Smooth muscle cell (in vitro differentiated cells): ENCODE measurements at regions not wholly inside any gene's neighbourhood (a gene's known extent, or its start where the extent isn't known, plus 50 kb on each side); places are given as distances from the start of the nearest gene placed in this dataset.

Source experiments
- DNase-seq: peaks from one replicate; lab custom pipeline; 2025; ENCODE audit not compliant: unreplicated experiment; lab: John Stamatoyannopoulos, UW
- H2AFZ ChIP-seq: fragments of 200-600 bp; sonication (generic); 2 replicates; pipeline ENCODE4 v1.6.0; 2016; ENCODE audit warnings: antibody characterized with exemption, low read depth, mild to moderate bottlenecking
- H3F3A ChIP-seq: fragments of 200-600 bp; sonication (generic); 2 replicates; pipeline ENCODE4 v1.6.0; 2017; ENCODE audit warnings: antibody characterized with exemption, low read depth
- H3K27ac ChIP-seq: fragments of 200-600 bp; sonication (generic); 2 replicates; pipeline ENCODE4 v1.5.1; 2016; ENCODE audit warnings: low read depth, mild to moderate bottlenecking
- H3K27me3 ChIP-seq: fragments of 200-600 bp; sonication (generic); 2 replicates; pipeline ENCODE4 v1.6.1; 2016; ENCODE audit warnings: low read depth, mild to moderate bottlenecking
- H3K36me3 ChIP-seq: fragments of 200-600 bp; sonication (generic); 2 replicates; pipeline ENCODE4 v1.5.1; 2016; ENCODE audit warnings: low read depth
- H3K4me1 ChIP-seq: fragments of 200-600 bp; sonication (generic); 2 replicates; pipeline ENCODE4 v1.5.1; 2016; ENCODE audit warnings: low read depth
- H3K4me2 ChIP-seq: fragments of 200-600 bp; sonication (generic); 2 replicates; pipeline ENCODE4 v1.6.0; 2016; ENCODE audit warnings: mild to moderate bottlenecking
- H3K4me3 ChIP-seq: fragments of 200-600 bp; sonication (generic); 2 replicates; pipeline ENCODE4 v1.5.1; 2016; ENCODE audit warnings: mild to moderate bottlenecking
- H3K79me2 ChIP-seq: fragments of 200-600 bp; sonication (generic); 2 replicates; pipeline ENCODE4 v1.6.0; 2016; ENCODE audit warnings: low read depth, mild to moderate bottlenecking
- H3K9ac ChIP-seq: fragments of 200-600 bp; sonication (generic); 2 replicates; pipeline ENCODE4 v1.6.0; 2016; ENCODE audit warnings: low read depth
- H3K9me3 ChIP-seq: fragments of 200-600 bp; sonication (generic); replicated peaks from 2 replicates; pipeline ENCODE4 v1.5.1; 2016; ENCODE audit warnings: low read depth
- H4K20me1 ChIP-seq: fragments of 200-600 bp; sonication (generic); 2 replicates; pipeline ENCODE4 v1.6.0; 2016; ENCODE audit warnings: low read depth
- WGBS: methylation state at CpG from one replicate; pipeline ENCODE4 v1.1.7; 2016; ENCODE audit warnings: low lambda C conversion rate; 5-methylcytosine and 5-hydroxymethylcytosine counted together
- TF ChIP-seq, protein P1 (sequence below): fragments of 200-600 bp; sonication (generic); IDR thresholded peaks from 2 replicates; pipeline ENCODE4 v1.5.1; 2017; ENCODE audit warnings: borderline replicate concordance, mild to moderate bottlenecking, antibody characterized with exemption; ENCODE audit not compliant: insufficient read depth, poor library complexity, severe bottlenecking

- WGBS = 93% methylated on average over 4 of the region's 4 CpGs
- H4K20me1 ChIP-seq = no peaks in the 10 kb centered on the region
- H3K4me1 ChIP-seq = no peaks in the 10 kb centered on the region
- H3K9me3 ChIP-seq = no peaks in the 10 kb centered on the region
- H3K27me3 ChIP-seq = no peaks in the 10 kb centered on the region
- no peak overlapping the region for H3K9ac ChIP-seq
- no peaks in the 10 kb centered on the region for H3K36me3 ChIP-seq
- DNase-seq = no peak
- no peak overlapping the region for H2AFZ ChIP-seq
- H3F3A ChIP-seq = no peaks in the 10 kb centered on the region
- no peaks in the 10 kb centered on the region for H3K79me2 ChIP-seq
- H3K4me3 ChIP-seq = no peak overlapping the region
- TF ChIP-seq, protein P1, sequence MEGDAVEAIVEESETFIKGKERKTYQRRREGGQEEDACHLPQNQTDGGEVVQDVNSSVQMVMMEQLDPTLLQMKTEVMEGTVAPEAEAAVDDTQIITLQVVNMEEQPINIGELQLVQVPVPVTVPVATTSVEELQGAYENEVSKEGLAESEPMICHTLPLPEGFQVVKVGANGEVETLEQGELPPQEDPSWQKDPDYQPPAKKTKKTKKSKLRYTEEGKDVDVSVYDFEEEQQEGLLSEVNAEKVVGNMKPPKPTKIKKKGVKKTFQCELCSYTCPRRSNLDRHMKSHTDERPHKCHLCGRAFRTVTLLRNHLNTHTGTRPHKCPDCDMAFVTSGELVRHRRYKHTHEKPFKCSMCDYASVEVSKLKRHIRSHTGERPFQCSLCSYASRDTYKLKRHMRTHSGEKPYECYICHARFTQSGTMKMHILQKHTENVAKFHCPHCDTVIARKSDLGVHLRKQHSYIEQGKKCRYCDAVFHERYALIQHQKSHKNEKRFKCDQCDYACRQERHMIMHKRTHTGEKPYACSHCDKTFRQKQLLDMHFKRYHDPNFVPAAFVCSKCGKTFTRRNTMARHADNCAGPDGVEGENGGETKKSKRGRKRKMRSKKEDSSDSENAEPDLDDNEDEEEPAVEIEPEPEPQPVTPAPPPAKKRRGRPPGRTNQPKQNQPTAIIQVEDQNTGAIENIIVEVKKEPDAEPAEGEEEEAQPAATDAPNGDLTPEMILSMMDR = no peak
- H3K4me2 ChIP-seq = no peak overlapping the region
- no peak overlapping the region for H3K27ac ChIP-seq
Observed at GRCh38 chr16:51085271-51085670, 65.8 kb downstream of the SALL1 start.

DNA sequence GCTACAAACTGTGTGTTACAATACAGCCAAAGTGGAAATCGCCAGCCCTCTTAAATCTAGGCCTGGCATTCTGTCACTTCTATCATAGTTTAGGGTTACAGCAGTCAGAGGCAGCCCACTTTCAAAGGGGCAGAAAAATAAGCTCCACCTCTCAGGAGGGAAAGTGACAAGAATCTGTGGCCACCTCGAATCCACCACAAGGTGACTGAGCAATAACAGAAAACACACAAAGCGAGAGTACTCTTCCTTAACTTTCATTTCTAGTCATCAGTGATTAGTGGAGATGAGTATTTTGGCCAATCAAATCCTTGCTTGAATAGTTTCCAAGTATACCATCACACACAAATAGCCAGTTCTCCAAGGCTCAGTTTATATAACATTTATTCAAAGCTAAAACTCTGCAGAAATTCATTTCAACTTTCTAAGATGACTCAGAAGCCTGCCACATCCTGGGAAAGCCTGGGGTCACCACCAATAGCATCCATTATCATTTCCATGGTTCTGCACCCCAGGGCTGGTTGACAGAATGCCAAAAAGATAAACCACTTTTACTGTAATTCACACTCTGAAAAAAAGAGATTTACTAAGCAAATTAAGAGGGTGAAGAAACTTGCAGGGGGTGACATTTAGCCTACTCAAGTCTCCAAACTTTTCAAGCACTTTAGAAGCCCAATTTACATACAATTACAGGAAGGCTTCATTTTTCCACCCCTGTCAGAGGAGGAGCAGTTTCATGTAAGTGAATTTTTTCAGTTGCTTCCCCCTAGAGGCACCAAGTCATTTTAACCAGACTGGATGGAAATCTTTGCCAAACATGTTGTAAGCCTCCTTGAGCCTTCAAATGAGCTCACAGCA lies 66.8 kb downstream of the SALL1 start:
- no peak overlapping the region for H3K9ac ChIP-seq
- H3K27me3 ChIP-seq = no peaks in the 10 kb centered on the region
- no peaks in the 10 kb centered on the region for H3K79me2 ChIP-seq
- no peak overlapping the region for H2AFZ ChIP-seq
- no peaks in the 10 kb centered on the region for H3K36me3 ChIP-seq
- TF ChIP-seq, protein P1 = no peak
- H3F3A ChIP-seq = no peaks in the 10 kb centered on the region
- no peaks in the 10 kb centered on the region for H4K20me1 ChIP-seq
- no peak overlapping the region for H3K4me3 ChIP-seq
- no peaks in the 10 kb centered on the region for H3K9me3 ChIP-seq
- H3K27ac ChIP-seq = no peak overlapping the region
- no peak for DNase-seq
- 94% methylated on average over 3 of the region's 3 CpGs for WGBS
- no peaks in the 10 kb centered on the region for H3K4me1 ChIP-seq
- no peak overlapping the region for H3K4me2 ChIP-seq

DNA sequence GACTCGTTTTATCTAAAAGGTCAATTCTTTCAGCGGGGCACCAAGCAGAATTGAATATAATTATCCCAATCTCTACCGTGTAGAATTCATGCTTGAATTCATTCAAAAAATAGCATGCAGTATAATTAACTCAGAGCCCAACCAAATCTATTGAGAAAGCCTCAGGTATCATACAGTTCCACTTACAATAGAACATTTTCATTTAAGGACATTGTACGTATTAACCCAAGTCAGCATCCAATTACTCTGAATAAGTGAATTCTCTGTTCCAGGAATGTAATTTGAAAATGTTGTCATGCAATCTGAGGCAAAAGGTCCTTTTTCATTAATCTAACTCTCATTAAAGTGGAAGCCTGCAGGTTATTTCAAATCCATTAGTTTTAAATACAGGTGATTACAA lies 78.5 kb downstream of the SALL1 start:
- Histone ChIP-seq H3K9me3 (no peaks in the 10 kb centered on the region), H3K79me2 (no peaks in the 10 kb centered on the region), H3K9ac (no peak overlapping the region), H3K27me3 (no peaks in the 10 kb centered on the region), H3K27ac (no peak overlapping the region), H3K4me1 (peaks cover 4% of the 10 kb centered on the region), H3K36me3 (no peaks in the 10 kb centered on the region), H3K4me3 (no peak overlapping the region), H2AFZ (no peak overlapping the region), H4K20me1 (no peaks in the 10 kb centered on the region), H3F3A (no peaks in the 10 kb centered on the region), H3K4me2 (no peak overlapping the region)
- WGBS = 83% methylated on average over 4 of the region's 4 CpGs
- TF ChIP-seq, protein P1 = no peak
- no peak for DNase-seq

DNA sequence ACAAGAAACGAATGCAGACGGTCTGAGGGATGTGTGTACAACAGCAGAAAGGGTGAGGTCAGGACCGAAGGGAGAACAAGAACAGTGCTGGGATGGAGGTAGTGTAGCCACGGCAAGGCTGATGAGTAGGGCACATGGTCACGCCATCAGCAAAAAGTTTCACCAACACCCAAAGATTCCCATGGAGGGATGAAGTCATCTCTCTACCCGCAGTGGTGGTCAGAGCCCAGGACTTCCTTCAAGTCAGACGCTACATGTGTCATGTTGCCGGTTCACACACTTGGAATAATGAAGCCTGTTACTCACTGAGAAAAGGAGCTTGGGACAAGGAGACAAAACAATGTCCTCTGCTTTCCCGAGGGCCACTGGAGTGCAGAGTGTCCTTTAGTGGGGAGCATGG lies 79.7 kb downstream of the SALL1 start:
- Histone ChIP-seq H3K4me2 (no peak overlapping the region), H3K27ac (no peak overlapping the region), H2AFZ (no peak overlapping the region), H3K79me2 (no peaks in the 10 kb centered on the region), H3K36me3 (no peaks in the 10 kb centered on the region), H3K27me3 (no peaks in the 10 kb centered on the region), H3K4me1 (peaks cover 4% of the 10 kb centered on the region), H3K9ac (no peak overlapping the region), H3F3A (no peaks in the 10 kb centered on the region), H4K20me1 (no peaks in the 10 kb centered on the region), H3K9me3 (no peaks in the 10 kb centered on the region), H3K4me3 (no peak overlapping the region)
- DNase-seq = no peak
- WGBS = 72% methylated on average over 9 of the region's 9 CpGs
- TF ChIP-seq, protein P1 = no peak
